ENCODE measurements at regions not wholly inside any gene's neighbourhood (a gene's known extent, or its start where the extent isn't known, plus 50 kb on each side); places are given as distances from the start of the nearest gene placed in this dataset.

DNA sequence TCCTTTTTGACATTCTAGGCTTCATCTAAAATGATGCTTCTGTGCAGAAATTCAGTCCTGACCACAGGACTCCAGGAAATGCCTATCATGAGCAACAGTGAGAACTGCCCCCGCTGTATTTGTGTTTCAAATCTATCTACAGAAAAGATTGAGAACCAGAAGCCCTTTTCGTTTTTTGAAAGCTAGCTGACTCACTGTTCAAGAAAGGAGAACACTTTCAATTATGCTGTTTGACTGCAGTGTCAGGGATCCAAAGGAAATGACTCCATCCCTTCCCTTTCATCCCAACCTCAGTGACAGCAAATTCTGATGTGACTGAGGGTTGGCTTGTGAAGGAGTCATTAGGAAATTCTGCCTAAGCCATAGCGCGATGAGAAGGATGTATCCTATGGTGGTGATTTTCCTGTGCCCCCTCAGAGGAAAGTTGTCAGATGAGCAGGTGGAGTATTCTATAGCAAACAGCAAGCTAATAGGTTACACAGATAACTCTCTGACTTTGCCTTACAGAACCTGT lies 622.3 kb downstream of the TMEM114 start:
- ChIA-PET CTCF (no interaction called here), POLR2A (no interaction called here)
- Histone ChIP-seq H3K79me2 (ENCODE audit: control insufficient read depth, insufficient read depth, low read length) (no peaks in the 10 kb centered on the region), H2AFZ (ENCODE audit: insufficient read depth, low read depth, low read length, poor library complexity, severe bottlenecking) (no peak overlapping the region), H3K9ac (ENCODE audit: low read length) (no peak overlapping the region), H4K20me1 (ENCODE audit: control insufficient read depth, insufficient read depth, low read length, poor library complexity, severe bottlenecking) (no peaks in the 10 kb centered on the region), H3K27me3 (replicated peaks in 1 of 4; ENCODE audit: control extremely low read depth in 1 of 4, control insufficient read depth in 3 of 4, insufficient read depth in 4 of 4, low read length in 3 of 4) (no peaks in the 10 kb centered on the region), H3K4me2 (replicated peaks; ENCODE audit: low read depth, low read length, poor library complexity, severe bottlenecking) (no peak overlapping the region), H3K4me1 (ENCODE audit: control insufficient read depth in 2 of 2, insufficient read depth in 2 of 2, low read length in 2 of 2) (no peaks in the 10 kb centered on the region), H3K4me3 (ENCODE audit: control extremely low read depth in 1 of 5, extremely low read depth in 1 of 5, insufficient read depth in 1 of 5, low read depth in 2 of 5, low read length in 4 of 5) (no peak overlapping the region), H3K36me3 (replicated peaks in 1 of 2; ENCODE audit: control extremely low read depth in 1 of 2, control insufficient read depth in 1 of 2, extremely low read depth in 1 of 2, insufficient read depth in 2 of 2, low read length in 1 of 2) (no peaks in the 10 kb centered on the region), H3K27ac (ENCODE audit: low read length in 2 of 2) (no peak overlapping the region), H3K9me3 (ENCODE audit: control extremely low read depth in 1 of 3, control insufficient read depth in 2 of 3, insufficient read depth in 1 of 3, low read length in 2 of 3) (peaks cover 0 to 3% (median 0%) of the 10 kb centered on the region in 3 donors)
- no peak overlapping the region for H3K27ac Mint-ChIP-seq
- 100% methylated on average over 1 of the region's 4 CpGs for WGBS (ENCODE audit: insufficient coverage)
- DNase-seq (no peak), ATAC-seq (ENCODE audit: low read depth) (no peak)
- no peaks in the 10 kb centered on the region for H3K27me3 Mint-ChIP-seq
- H3K4me1 Mint-ChIP-seq = no peaks in the 10 kb centered on the region
- H3K4me3 Mint-ChIP-seq = no peak overlapping the region
- intact Hi-C loops (cut with micrococcal nuclease) = no loop called here
- TF ChIP-seq, protein P1, sequence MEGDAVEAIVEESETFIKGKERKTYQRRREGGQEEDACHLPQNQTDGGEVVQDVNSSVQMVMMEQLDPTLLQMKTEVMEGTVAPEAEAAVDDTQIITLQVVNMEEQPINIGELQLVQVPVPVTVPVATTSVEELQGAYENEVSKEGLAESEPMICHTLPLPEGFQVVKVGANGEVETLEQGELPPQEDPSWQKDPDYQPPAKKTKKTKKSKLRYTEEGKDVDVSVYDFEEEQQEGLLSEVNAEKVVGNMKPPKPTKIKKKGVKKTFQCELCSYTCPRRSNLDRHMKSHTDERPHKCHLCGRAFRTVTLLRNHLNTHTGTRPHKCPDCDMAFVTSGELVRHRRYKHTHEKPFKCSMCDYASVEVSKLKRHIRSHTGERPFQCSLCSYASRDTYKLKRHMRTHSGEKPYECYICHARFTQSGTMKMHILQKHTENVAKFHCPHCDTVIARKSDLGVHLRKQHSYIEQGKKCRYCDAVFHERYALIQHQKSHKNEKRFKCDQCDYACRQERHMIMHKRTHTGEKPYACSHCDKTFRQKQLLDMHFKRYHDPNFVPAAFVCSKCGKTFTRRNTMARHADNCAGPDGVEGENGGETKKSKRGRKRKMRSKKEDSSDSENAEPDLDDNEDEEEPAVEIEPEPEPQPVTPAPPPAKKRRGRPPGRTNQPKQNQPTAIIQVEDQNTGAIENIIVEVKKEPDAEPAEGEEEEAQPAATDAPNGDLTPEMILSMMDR (IDR thresholded peaks at IDR 0.05) = no peak
- TF ChIP-seq EZH2 (IDR thresholded peaks at IDR 0.05; ENCODE audit: borderline replicate concordance, insufficient read depth, low read depth, low read length, poor library complexity, severe bottlenecking) = no peak
- H3K9me3 Mint-ChIP-seq (ENCODE audit: insufficient read depth) = peaks cover 3% of the 10 kb centered on the region

DNA sequence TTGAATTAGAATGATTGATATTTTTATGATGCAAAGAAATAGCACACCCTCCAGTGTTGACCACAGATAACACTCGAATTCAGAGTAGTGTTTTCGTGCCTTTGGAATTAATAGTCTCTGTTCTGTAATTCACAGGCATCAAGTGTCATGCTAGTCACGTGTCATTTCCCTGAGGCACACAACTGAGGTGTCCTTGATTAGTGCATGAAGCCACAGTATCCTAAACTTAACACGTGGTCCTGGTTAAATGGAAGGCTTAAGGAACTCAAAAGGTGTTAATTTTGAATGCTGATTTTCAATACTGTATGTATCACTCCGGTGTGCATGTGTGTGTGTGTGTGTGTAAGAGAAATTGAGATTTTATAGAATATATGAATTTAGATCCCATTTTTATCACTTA lies 625.6 kb downstream of the TMEM114 start:
- Mint-ChIP-seq H3K27ac (no peak overlapping the region), H3K9me3 (ENCODE audit: insufficient read depth) (peaks cover 3% of the 10 kb centered on the region), H3K27me3 (no peaks in the 10 kb centered on the region), H3K4me1 (no peaks in the 10 kb centered on the region), H3K4me3 (no peak overlapping the region)
- ChIA-PET CTCF (no interaction called here), POLR2A (no interaction called here)
- Histone ChIP-seq H3K79me2 (ENCODE audit: control insufficient read depth, insufficient read depth, low read length) (no peaks in the 10 kb centered on the region), H4K20me1 (ENCODE audit: control insufficient read depth, insufficient read depth, low read length, poor library complexity, severe bottlenecking) (no peaks in the 10 kb centered on the region), H3K9me3 (ENCODE audit: control extremely low read depth in 1 of 3, control insufficient read depth in 2 of 3, insufficient read depth in 1 of 3, low read length in 2 of 3) (peaks cover 0 to 3% (median 0%) of the 10 kb centered on the region in 3 donors), H3K9ac (ENCODE audit: low read length) (no peak overlapping the region), H3K27ac (ENCODE audit: low read length in 2 of 2) (no peak overlapping the region), H3K4me1 (ENCODE audit: control insufficient read depth in 2 of 2, insufficient read depth in 2 of 2, low read length in 2 of 2) (no peaks in the 10 kb centered on the region), H3K36me3 (replicated peaks in 1 of 2; ENCODE audit: control extremely low read depth in 1 of 2, control insufficient read depth in 1 of 2, extremely low read depth in 1 of 2, insufficient read depth in 2 of 2, low read length in 1 of 2) (no peaks in the 10 kb centered on the region), H3K27me3 (replicated peaks in 1 of 4; ENCODE audit: control extremely low read depth in 1 of 4, control insufficient read depth in 3 of 4, insufficient read depth in 4 of 4, low read length in 3 of 4) (no peaks in the 10 kb centered on the region), H2AFZ (ENCODE audit: insufficient read depth, low read depth, low read length, poor library complexity, severe bottlenecking) (no peak overlapping the region), H3K4me3 (ENCODE audit: control extremely low read depth in 1 of 5, extremely low read depth in 1 of 5, insufficient read depth in 1 of 5, low read depth in 2 of 5, low read length in 4 of 5) (no peak overlapping the region), H3K4me2 (replicated peaks; ENCODE audit: low read depth, low read length, poor library complexity, severe bottlenecking) (no peak overlapping the region)
- 80% methylated on average over 3 of the region's 5 CpGs for WGBS (ENCODE audit: insufficient coverage)
- intact Hi-C loops (cut with micrococcal nuclease) = no loop called here
- TF ChIP-seq EZH2 (IDR thresholded peaks at IDR 0.05; ENCODE audit: borderline replicate concordance, insufficient read depth, low read depth, low read length, poor library complexity, severe bottlenecking) = no peak
- TF ChIP-seq, protein P1 (IDR thresholded peaks at IDR 0.05) = no peak
- DNase-seq (no peak), ATAC-seq (ENCODE audit: low read depth) (no peak)
